H9 (cell line): ENCODE measurements at regions not wholly inside any gene's neighbourhood (a gene's known extent, or its start where the extent isn't known, plus 50 kb on each side); places are given as distances from the start of the nearest gene placed in this dataset.

ENCODE experiments used
- DNase-seq: peaks from one replicate; pipeline ENCODE4 v3.0.0-alpha.2; 2017
- H2AFZ ChIP-seq: one replicate; pipeline ENCODE4 v1.6.1; 2013; ENCODE audit warnings: mild to moderate bottlenecking, low read length, control low read depth, moderate library complexity
- H2AK5ac ChIP-seq: 2 replicates; pipeline ENCODE4 v1.6.1; 2013; ENCODE audit warnings: low read length, control low read depth, mixed read lengths; ENCODE audit not compliant: insufficient read length
- H2BK120ac ChIP-seq: one replicate; pipeline ENCODE4 v1.6.1; 2013; ENCODE audit warnings: low read depth, mild to moderate bottlenecking, low read length, control low read depth, inconsistent platforms; ENCODE audit not compliant: poor library complexity, severe bottlenecking
- H2BK12ac ChIP-seq: 2 replicates; pipeline ENCODE4 v1.6.1; 2013; ENCODE audit warnings: low read length, control low read depth, mixed read lengths, low read depth; ENCODE audit not compliant: insufficient read length
- H2BK15ac ChIP-seq: 2 replicates; pipeline ENCODE4 v1.6.1; 2013; ENCODE audit warnings: low read depth, low read length, control low read depth
- H2BK20ac ChIP-seq: one replicate; pipeline ENCODE4 v1.6.1; 2013; ENCODE audit warnings: low read depth, mild to moderate bottlenecking, low read length, control low read depth, inconsistent platforms; ENCODE audit not compliant: poor library complexity, severe bottlenecking
- H2BK5ac ChIP-seq: 2 replicates; pipeline ENCODE4 v1.6.1; 2013; ENCODE audit warnings: low read length, control low read depth, mixed read lengths; ENCODE audit not compliant: insufficient read length
- H3K14ac ChIP-seq: 2 replicates; pipeline ENCODE4 v1.6.1; 2013; ENCODE audit warnings: low read length, control low read depth; ENCODE audit not compliant: insufficient read depth
- H3K18ac ChIP-seq: 2 replicates; pipeline ENCODE4 v1.6.1; 2013; ENCODE audit warnings: low read depth, mild to moderate bottlenecking, mixed read lengths, low read length, control low read depth; ENCODE audit not compliant: insufficient read length
- H3K23ac ChIP-seq: 2 replicates; pipeline ENCODE4 v1.6.1; 2013; ENCODE audit warnings: low read length, control low read depth, mixed read lengths, low read depth; ENCODE audit not compliant: insufficient read length
- H3K23me2 ChIP-seq: 2 replicates; pipeline ENCODE4 v1.6.1; 2013; ENCODE audit warnings: low read depth, mild to moderate bottlenecking, mixed read lengths, low read length, control low read depth; ENCODE audit not compliant: insufficient read length, poor library complexity, severe bottlenecking
- H3K27ac ChIP-seq: 2 replicates; pipeline ENCODE4 v1.5.1; 2013; ENCODE audit warnings: low read length, control low read depth, mixed read lengths, low read depth; ENCODE audit not compliant: insufficient read length
- H3K27me3 ChIP-seq: 2 replicates; pipeline ENCODE4 v1.6.1; 2013; ENCODE audit warnings: low read length, control low read depth, inconsistent platforms; ENCODE audit not compliant: insufficient read depth
- H3K4ac ChIP-seq: 2 replicates; pipeline ENCODE4 v1.6.1; 2013; ENCODE audit warnings: low read depth, mild to moderate bottlenecking, control low read depth, inconsistent platforms, low read length, moderate library complexity
- H3K4me1 ChIP-seq: 2 replicates; pipeline ENCODE4 v1.6.1; 2013; ENCODE audit warnings: low read length, control low read depth, inconsistent platforms; ENCODE audit not compliant: insufficient read depth
- H3K4me2 ChIP-seq: 2 replicates; pipeline ENCODE4 v1.6.1; 2013; ENCODE audit warnings: low read length, control low read depth, mixed read lengths; ENCODE audit not compliant: insufficient read length, insufficient read depth
- H3K56ac ChIP-seq: 2 replicates; pipeline ENCODE4 v1.6.1; 2013; ENCODE audit warnings: low read depth, mild to moderate bottlenecking, mixed read lengths, low read length, control low read depth; ENCODE audit not compliant: insufficient read length
- H3K79me1 ChIP-seq: 2 replicates; pipeline ENCODE4 v1.6.1; 2013; ENCODE audit warnings: low read depth, mild to moderate bottlenecking, moderate library complexity, low read length, control low read depth, inconsistent platforms; ENCODE audit not compliant: insufficient read depth, poor library complexity, severe bottlenecking
- H3K79me2 ChIP-seq: 2 replicates; pipeline ENCODE4 v1.6.1; 2013; ENCODE audit warnings: low read length, control low read depth, inconsistent platforms; ENCODE audit not compliant: insufficient read depth
- H3K9ac ChIP-seq: 2 replicates; pipeline ENCODE4 v1.6.1; 2013; ENCODE audit warnings: low read length, control low read depth, mixed read lengths; ENCODE audit not compliant: insufficient read length; ENCODE audit errors: extremely low read depth
- H3K9me3 ChIP-seq: one replicate; pipeline ENCODE4 v1.6.1; 2013; ENCODE audit warnings: low read depth, low read length, inconsistent platforms; ENCODE audit not compliant: control insufficient read depth
- H3T11ph ChIP-seq: one replicate; pipeline ENCODE4 v1.6.1; 2013; ENCODE audit warnings: mild to moderate bottlenecking, low read length, control low read depth, inconsistent platforms
- H4K20me1 ChIP-seq: one replicate; pipeline ENCODE4 v1.6.1; 2013; ENCODE audit not compliant: control insufficient read depth, insufficient read length, insufficient read depth
- H4K5ac ChIP-seq: 2 replicates; pipeline ENCODE4 v1.6.1; 2013; ENCODE audit warnings: low read depth, mild to moderate bottlenecking, mixed read lengths, low read length, control low read depth; ENCODE audit not compliant: insufficient read length
- H4K8ac ChIP-seq: replicated peaks from 2 replicates; pipeline ENCODE4 v1.6.1; 2013; ENCODE audit warnings: low read length, control low read depth, mixed read lengths, low read depth; ENCODE audit not compliant: insufficient read length
- H4K91ac ChIP-seq: 2 replicates; pipeline ENCODE4 v1.6.1; 2013; ENCODE audit warnings: low read depth, mild to moderate bottlenecking, moderate library complexity, mixed read lengths, low read length, control low read depth; ENCODE audit not compliant: insufficient read length
- H3K27ac Mint-ChIP-seq, 3 experiments: 2 replicates in 2 of 3; 3 replicates in 1 of 3; pipeline ENCODE4 v1.8.0; 2020 to 2021; ENCODE audit warnings: mixed read lengths in 3 of 3, mild to moderate bottlenecking in 1 of 3, moderate library complexity in 1 of 3
- H3K27me3 Mint-ChIP-seq: 2 replicates; pipeline ENCODE4 v1.8.0; 2021; ENCODE audit warnings: low read depth, mild to moderate bottlenecking, moderate library complexity, mixed read lengths
- H3K36me3 Mint-ChIP-seq, 3 experiments: 2 replicates in 2 of 3; 3 replicates in 1 of 3; pipeline ENCODE4 v1.8.0; 2020 to 2021; ENCODE audit warnings: low read depth in 3 of 3, mixed read lengths in 3 of 3; ENCODE audit not compliant: insufficient read depth in 1 of 3
- H3K4me1 Mint-ChIP-seq, 2 experiments: 2 replicates each; pipeline ENCODE4 v1.8.0; 2020; ENCODE audit warnings: mixed read lengths in 2 of 2
- H3K4me3 Mint-ChIP-seq, 2 experiments: 2 replicates in 1 of 2; 3 replicates in 1 of 2; pipeline ENCODE4 v1.8.0; 2020 to 2021; ENCODE audit warnings: mild to moderate bottlenecking in 2 of 2, mixed read lengths in 2 of 2, moderate library complexity in 1 of 2
- H3K9me3 Mint-ChIP-seq, 2 experiments: 2 replicates in 1 of 2; 3 replicates in 1 of 2; pipeline ENCODE4 v1.8.0; 2020; ENCODE audit warnings: mild to moderate bottlenecking in 2 of 2, mixed read lengths in 2 of 2, moderate library complexity in 1 of 2
- WGBS: extraction: QIAGEN DNeasy Blood & Tissue Kit; methylation state at CpG from one replicate; pipeline ENCODE4 v1.1.7; 2013; ENCODE audit warnings: missing lambda C conversion rate, low lambda C conversion rate, mixed read lengths; ENCODE audit not compliant: insufficient read length; ENCODE audit errors: extremely low coverage; 5-methylcytosine and 5-hydroxymethylcytosine counted together
- TF ChIP-seq, protein P1 (sequence below): fragments of 200-600 bp; sonication (generic); conservative IDR thresholded peaks from 3 replicates; pipeline ENCODE4 v1.8.0; 2021; ENCODE audit warnings: antibody characterized with exemption, mild to moderate bottlenecking

DNA sequence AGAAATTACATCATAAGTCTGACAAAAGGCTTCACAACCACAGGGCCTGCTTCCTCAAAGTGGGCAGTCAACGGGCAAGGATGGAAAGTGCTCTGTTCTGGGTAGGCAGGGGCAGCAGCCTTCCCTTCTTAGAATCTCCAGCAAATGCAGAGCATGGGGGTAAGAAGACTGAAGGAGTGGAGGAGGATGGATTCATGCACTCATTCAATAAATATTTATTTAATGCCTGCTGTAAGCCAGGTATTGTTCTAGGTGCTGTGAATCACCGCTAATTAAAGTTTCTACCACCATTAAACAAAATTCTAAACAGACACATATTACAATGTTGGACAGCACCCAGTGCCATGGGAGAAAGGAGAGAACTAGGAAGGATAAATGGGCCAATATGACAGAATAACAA, 195.6 kb downstream of the ELAVL2 start:
- Histone ChIP-seq H4K8ac (no peak overlapping the region), H2BK15ac (no peak overlapping the region), H2BK12ac (no peak overlapping the region), H3K23ac (no peak overlapping the region), H4K91ac (no peak overlapping the region), H3K56ac (no peak overlapping the region), H2AK5ac (no peak overlapping the region), H4K5ac (no peak overlapping the region), H4K20me1 (no peaks in the 10 kb centered on the region), H3K27me3 (no peaks in the 10 kb centered on the region), H3K79me2 (no peaks in the 10 kb centered on the region), H3K18ac (no peak overlapping the region), H3K9ac (no peak overlapping the region), H3K4me2 (no peak overlapping the region), H3K79me1 (no peaks in the 10 kb centered on the region), H2BK20ac (no peak overlapping the region), H3K23me2 (no peaks in the 10 kb centered on the region), H3K4ac (no peak overlapping the region), H2BK5ac (no peak overlapping the region), H3K4me1 (no peaks in the 10 kb centered on the region), H3K14ac (no peak overlapping the region), H2AFZ (no peak overlapping the region), H2BK120ac (no peak overlapping the region), H3T11ph (no peak overlapping the region), H3K9me3 (no peaks in the 10 kb centered on the region), H3K27ac (no peak overlapping the region)
- Mint-ChIP-seq H3K27ac (peak overlapping the region in 1 of 3 experiments; percentile 72; a peak in 1 of 7 replicates), H3K4me1 (peaks cover 0 to 2% of the 10 kb centered on the region in 2 experiments; a peak in 1 of 4 replicates), H3K9me3 (peaks cover 0 to 8% of the 10 kb centered on the region in 2 experiments; a peak in 2 of 5 replicates), H3K27me3 (no peaks in the 10 kb centered on the region), H3K4me3 (no peak overlapping the region), H3K36me3 (peaks cover 18 to 38% (median 25%) of the 10 kb centered on the region in 3 experiments)
- TF ChIP-seq, protein P1, sequence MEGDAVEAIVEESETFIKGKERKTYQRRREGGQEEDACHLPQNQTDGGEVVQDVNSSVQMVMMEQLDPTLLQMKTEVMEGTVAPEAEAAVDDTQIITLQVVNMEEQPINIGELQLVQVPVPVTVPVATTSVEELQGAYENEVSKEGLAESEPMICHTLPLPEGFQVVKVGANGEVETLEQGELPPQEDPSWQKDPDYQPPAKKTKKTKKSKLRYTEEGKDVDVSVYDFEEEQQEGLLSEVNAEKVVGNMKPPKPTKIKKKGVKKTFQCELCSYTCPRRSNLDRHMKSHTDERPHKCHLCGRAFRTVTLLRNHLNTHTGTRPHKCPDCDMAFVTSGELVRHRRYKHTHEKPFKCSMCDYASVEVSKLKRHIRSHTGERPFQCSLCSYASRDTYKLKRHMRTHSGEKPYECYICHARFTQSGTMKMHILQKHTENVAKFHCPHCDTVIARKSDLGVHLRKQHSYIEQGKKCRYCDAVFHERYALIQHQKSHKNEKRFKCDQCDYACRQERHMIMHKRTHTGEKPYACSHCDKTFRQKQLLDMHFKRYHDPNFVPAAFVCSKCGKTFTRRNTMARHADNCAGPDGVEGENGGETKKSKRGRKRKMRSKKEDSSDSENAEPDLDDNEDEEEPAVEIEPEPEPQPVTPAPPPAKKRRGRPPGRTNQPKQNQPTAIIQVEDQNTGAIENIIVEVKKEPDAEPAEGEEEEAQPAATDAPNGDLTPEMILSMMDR: no peak
- no peak for DNase-seq
- no CpG with 5 or more reads among the region's 2 CpGs for WGBS
